Erythroblast (primary cell): ENCODE measurements at regions not wholly inside any gene's neighbourhood (a gene's known extent, or its start where the extent isn't known, plus 50 kb on each side); places are given as distances from the start of the nearest gene placed in this dataset.

Source experiments
- GATA1 ChIP-seq: IDR thresholded peaks from 2 replicates; pipeline ENCODE4 v1.6.1; 2011; ENCODE audit warnings: low read depth, mild to moderate bottlenecking, control low read depth, low read length, moderate library complexity
- POLR2A ChIP-seq: IDR thresholded peaks from 2 replicates; pipeline ENCODE4 v1.6.1; 2011; ENCODE audit warnings: mild to moderate bottlenecking, low read length

DNA sequence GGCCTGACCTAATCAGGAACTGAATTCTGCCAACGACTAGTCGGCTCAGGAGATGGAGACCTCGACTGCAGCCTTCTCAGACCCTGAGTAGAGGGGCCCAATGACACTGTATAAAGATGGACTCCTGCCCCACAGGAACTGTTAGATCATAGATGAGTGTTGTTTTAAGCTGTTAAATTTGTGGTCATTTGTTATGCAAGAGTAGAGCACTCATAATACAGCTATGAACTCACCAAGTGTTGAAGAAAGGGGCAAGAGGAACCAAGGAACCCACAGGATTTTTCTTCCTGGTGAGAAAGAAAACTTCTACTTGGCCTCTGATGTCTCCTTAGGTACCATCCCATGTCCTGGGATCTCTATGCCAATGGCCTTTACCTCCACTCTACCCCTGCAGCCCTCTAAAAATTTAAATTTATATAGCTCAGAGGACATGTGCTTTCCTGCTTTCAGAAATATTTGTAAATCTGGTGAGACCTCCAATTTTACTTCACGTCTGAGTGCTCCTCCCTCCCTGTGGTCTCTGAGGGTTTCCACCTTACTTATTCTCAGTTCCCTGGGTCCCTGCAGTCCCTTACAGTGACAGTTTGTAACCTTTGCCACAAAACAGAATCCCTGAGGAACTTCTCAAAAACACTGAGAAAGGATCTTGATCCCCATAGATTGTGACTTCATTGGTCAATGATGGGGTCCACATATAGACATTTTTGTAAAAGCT, 256.3 kb upstream of the ARHGAP20 start:
- no peak for TF ChIP-seq POLR2A
- no peak for TF ChIP-seq GATA1
